Gastrocnemius medialis (tissue), 4 donors: ENCODE measurements at regions not wholly inside any gene's neighbourhood (a gene's known extent, or its start where the extent isn't known, plus 50 kb on each side); places are given as distances from the start of the nearest gene placed in this dataset.

Source experiments
- ATAC-seq, 2 donors: fragments of 150-250 bp; one replicate each; pipeline ENCODE4 v1.9.1; 2016
- DNase-seq, 2 donors: peaks; one replicate each; pipeline ENCODE4 v3.0.0-alpha.2; 2019
- H3K27ac ChIP-seq, 4 donors: fragments of 200-600 bp; sonication (generic); 1 replicate in 1 of 4; 2 replicates in 3 of 4; pipeline ENCODE4 v1.5.1; 2016 to 2018; ENCODE audit warnings: mild to moderate bottlenecking in 2 of 4, moderate library complexity in 1 of 4
- H3K27me3 ChIP-seq, 3 donors: fragments of 200-600 bp; sonication (generic) in 2 of 3; 1 replicate in 1 of 3; 2 replicates in 2 of 3; pipeline versions ENCODE4 v1.5.1 to v1.6.0; 2016 to 2019; ENCODE audit warnings: mild to moderate bottlenecking in 1 of 3, moderate library complexity in 1 of 3
- H3K36me3 ChIP-seq, 2 donors: fragments of 200-600 bp; sonication (generic) in 1 of 2; one replicate each; pipeline ENCODE4 v1.5.1; 2017 to 2018
- H3K4me1 ChIP-seq, 2 donors: fragments of 200-600 bp; sonication (generic) in 1 of 2; one replicate each; pipeline ENCODE4 v1.5.1; 2016 to 2017; ENCODE audit warnings: mild to moderate bottlenecking in 2 of 2
- H3K4me3 ChIP-seq, 4 donors: fragments of 200-600 bp; sonication (generic) in 3 of 4; 1 replicate in 1 of 4; 2 replicates in 3 of 4; pipeline ENCODE4 v1.5.1; 2016 to 2019; ENCODE audit warnings: mild to moderate bottlenecking in 2 of 4
- H3K9me3 ChIP-seq, 3 donors: fragments of 200-600 bp; sonication (generic) in 2 of 3; 1 replicate in 1 of 3; 2 replicates in 2 of 3; pipeline ENCODE4 v1.5.1; 2016 to 2019
- CTCF ChIP-seq, 5 experiments: fragments of 450-650 bp in 3 of 5; fragments of 200-600 bp in 2 of 5; sonication (generic) in 2 of 5; IDR thresholded peaks in 4 of 5; conservative IDR thresholded peaks in 1 of 5; 1 replicate in 4 of 5; 2 replicates in 1 of 5; pipeline ENCODE4 v1.5.1; 2016 to 2019; ENCODE audit warnings: antibody characterized with exemption in 5 of 5, mild to moderate bottlenecking in 3 of 5, moderate library complexity in 3 of 5
- POLR2A ChIP-seq, 2 donors: fragments of 450-650 bp; IDR thresholded peaks; one replicate each; pipeline ENCODE4 v1.6.1; 2017; ENCODE audit warnings: antibody characterized with exemption in 2 of 2, mild to moderate bottlenecking in 2 of 2, moderate library complexity in 2 of 2
- in situ Hi-C, 4 donors: fragments of 200-750 bp; cut with MboI; loops; one replicate each; pipeline versions ENCODE4 v1.15.0 to v1.8.0; 2017; ENCODE audit warnings: low sequenced_read_pairs in 4 of 4
- intact Hi-C: fragments of 100-400 bp; cut with DNase I; formaldehyde crosslinking; loops from one replicate; pipeline ENCODE4 v1.15.1; 2023; ENCODE audit warnings: low total_unique reads

GRCh38 chr1:78410643-78411042, 80.1 kb upstream of the PTGFR start:
- H3K27ac ChIP-seq = no peak overlapping the region
- no peaks in the 10 kb centered on the region for H3K4me1 ChIP-seq
- no peaks in the 10 kb centered on the region for H3K9me3 ChIP-seq
- no peaks in the 10 kb centered on the region for H3K36me3 ChIP-seq
- TF ChIP-seq CTCF (IDR thresholded peaks at IDR 0.05 in 4 of 5, conservative IDR thresholded peaks at IDR 0.05 in 1 of 5) (no peak), POLR2A (IDR thresholded peaks at IDR 0.05) (no peak)
- no peak overlapping the region for H3K4me3 ChIP-seq
- ATAC-seq = no peak
- intact Hi-C loops (no loop called here), in situ Hi-C loops (no loop called here)
- no peak for DNase-seq
- H3K27me3 ChIP-seq = no peaks in the 10 kb centered on the region

DNA sequence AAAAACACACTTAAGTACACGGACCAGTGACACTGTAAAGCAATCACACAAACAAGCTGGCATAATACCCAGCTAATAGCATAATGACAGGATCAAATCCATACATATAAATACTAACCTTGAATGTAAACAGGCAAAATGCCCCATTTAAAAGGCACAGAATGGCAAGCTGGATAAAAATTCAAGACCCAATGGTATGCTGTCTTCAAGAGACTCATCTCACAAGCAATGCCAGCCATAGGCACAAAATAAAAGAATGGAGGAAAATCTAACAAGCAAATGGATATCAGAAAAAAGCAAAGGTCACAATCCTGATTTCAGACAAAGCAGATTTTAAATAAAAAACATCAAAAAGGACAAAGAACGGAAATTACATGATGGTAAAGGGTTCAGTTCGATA, 79.1 kb upstream of the PTGFR start:
- in situ Hi-C loops = no loop called here
- TF ChIP-seq CTCF (IDR thresholded peaks at IDR 0.05 in 4 of 5, conservative IDR thresholded peaks at IDR 0.05 in 1 of 5) (no peak), POLR2A (IDR thresholded peaks at IDR 0.05) (no peak)
- no peaks in the 10 kb centered on the region for H3K9me3 ChIP-seq

DNA sequence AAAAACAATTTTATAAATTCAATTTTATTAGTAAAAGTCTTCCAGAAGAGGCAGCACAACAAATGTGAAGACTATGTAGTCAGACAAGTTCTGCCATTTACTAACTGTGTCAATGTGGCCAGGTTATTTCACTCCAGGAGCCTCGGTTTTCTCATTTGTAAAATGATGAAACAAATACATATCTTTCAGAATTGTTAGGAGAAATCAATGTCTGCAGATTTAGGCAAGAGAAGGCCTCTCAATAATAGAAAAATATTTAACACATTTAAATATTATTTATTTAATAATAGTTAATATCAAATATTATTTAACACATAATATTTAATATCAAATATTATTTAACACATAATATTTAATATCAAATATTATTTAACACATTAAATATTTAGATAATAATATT, 75.6 kb upstream of the PTGFR start:
- no peaks in the 10 kb centered on the region for H3K27me3 ChIP-seq
- no peak overlapping the region for H3K4me3 ChIP-seq
- H3K36me3 ChIP-seq = no peaks in the 10 kb centered on the region
- H3K9me3 ChIP-seq = no peaks in the 10 kb centered on the region
- intact Hi-C loops (no loop called here), in situ Hi-C loops (no loop called here)
- DNase-seq = no peak
- ATAC-seq = no peak
- H3K27ac ChIP-seq = no peak overlapping the region
- TF ChIP-seq CTCF (IDR thresholded peaks at IDR 0.05 in 4 of 5, conservative IDR thresholded peaks at IDR 0.05 in 1 of 5) = no peak
- no peak for TF ChIP-seq POLR2A (IDR thresholded peaks at IDR 0.05)
- no peaks in the 10 kb centered on the region for H3K4me1 ChIP-seq

More for the DNA sequence above, 79.1 kb upstream of the PTGFR start:
- ATAC-seq (no peak), DNase-seq (no peak)
- H3K27ac ChIP-seq = no peak overlapping the region
- H3K4me1 ChIP-seq = no peaks in the 10 kb centered on the region
- H3K36me3 ChIP-seq = no peaks in the 10 kb centered on the region
- no peak overlapping the region for H3K4me3 ChIP-seq
- no peaks in the 10 kb centered on the region for H3K27me3 ChIP-seq
- intact Hi-C loops = no loop called here

DNA sequence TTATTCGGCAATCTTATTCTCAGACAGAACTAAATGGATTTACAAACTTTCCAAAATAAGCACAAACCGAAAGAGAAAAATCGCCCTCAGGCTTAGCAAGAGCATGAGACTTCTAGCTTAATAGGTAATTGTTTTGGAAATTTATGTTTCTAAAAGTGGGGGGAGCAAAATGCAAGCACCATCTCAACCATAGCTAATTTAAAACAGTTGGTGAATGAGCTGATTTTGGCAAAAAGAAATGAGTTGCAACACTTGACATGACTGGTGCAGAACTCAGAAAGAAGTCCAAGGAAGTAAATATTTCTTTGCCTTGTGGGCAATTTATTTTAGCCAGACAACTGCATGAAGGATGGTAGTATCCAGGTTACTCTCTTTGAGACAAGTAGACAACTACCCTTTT, 71.5 kb upstream of the PTGFR start:
- H3K36me3 ChIP-seq = no peaks in the 10 kb centered on the region
- ATAC-seq = no peak
- DNase-seq = no peak
- no peak overlapping the region for H3K4me3 ChIP-seq
- TF ChIP-seq CTCF (IDR thresholded peaks at IDR 0.05 in 4 of 5, conservative IDR thresholded peaks at IDR 0.05 in 1 of 5) = no peak
- intact Hi-C loops = no loop called here
- no peaks in the 10 kb centered on the region for H3K9me3 ChIP-seq
- no peaks in the 10 kb centered on the region for H3K27me3 ChIP-seq
- in situ Hi-C loops = no loop called here
- no peak overlapping the region for H3K27ac ChIP-seq
- H3K4me1 ChIP-seq = no peaks in the 10 kb centered on the region

GRCh38 chr1:78420181-78420580, 70.6 kb upstream of the PTGFR start:
- Histone ChIP-seq H3K36me3 (no peaks in the 10 kb centered on the region), H3K4me1 (no peaks in the 10 kb centered on the region), H3K27me3 (no peaks in the 10 kb centered on the region), H3K4me3 (no peak overlapping the region), H3K27ac (no peak overlapping the region), H3K9me3 (no peaks in the 10 kb centered on the region)
- in situ Hi-C loops (no loop called here), intact Hi-C loops (no loop called here)
- no peak for DNase-seq
- ATAC-seq = no peak
- no peak for TF ChIP-seq CTCF (IDR thresholded peaks at IDR 0.05 in 4 of 5, conservative IDR thresholded peaks at IDR 0.05 in 1 of 5)
- TF ChIP-seq POLR2A (IDR thresholded peaks at IDR 0.05) = no peak
